HepG2 (cell line): ENCODE measurements at regions not wholly inside any gene's neighbourhood (a gene's known extent, or its start where the extent isn't known, plus 50 kb on each side); places are given as distances from the start of the nearest gene placed in this dataset.

Source experiments
- ATAC-seq: fragments of 200-7000 bp; cut with Tn5 transposase; 3 replicates; pipeline ENCODE4 v1.9.1; 2020; ENCODE audit warnings: mild to moderate bottlenecking, moderate library complexity
- BruUV-seq: library from RNA; stranded (reverse); fragments of 400-500 nt; replicated peaks from 2 replicates; lab custom pipeline; 2021; lab: Mats Ljungman, UMichigan
- CTCF ChIA-PET: fragments of 300-600 bp; formaldehyde crosslinking; extraction: SDS; loops from one replicate; lab custom pipeline; 2021; ENCODE audit warnings: low total read pairs, inconsistent platforms, low intra/inter-chr PET ratio; lab: Yijun Ruan, JAX
- POLR2A ChIA-PET: fragments of 350-600 bp; sonication (Branson Sonifier 250); formaldehyde crosslinking; loops from one replicate; lab custom pipeline; 2020; ENCODE audit warnings: antibody characterized with exemption, inconsistent platforms; lab: Yijun Ruan, JAX
- DNase-seq: peaks from one replicate; pipeline ENCODE4 v3.0.0-alpha.2; 2015; ENCODE audit warnings: low spot score
- FAIRE-seq: peaks from 3 replicates; lab custom pipeline; 2011; peaks lifted over from hg19 to GRCh38; lab: Jason Lieb, UNC
- H2AFZ ChIP-seq: one replicate; pipeline ENCODE4 v1.6.1; 2011; ENCODE audit warnings: low read length, inconsistent platforms
- H3K27ac ChIP-seq: fragments of 300-600 bp; 3 replicates; pipeline ENCODE4 v1.8.0; 2011; ENCODE audit warnings: mixed run types, mild to moderate bottlenecking, mixed read lengths, low read length, inconsistent platforms; ENCODE audit not compliant: insufficient read depth; ENCODE audit errors: extremely low read length
- H3K27me3 ChIP-seq, 2 experiments: fragments of 200-600 bp in 1 of 2; 2 replicates in 1 of 2; 3 replicates in 1 of 2; pipeline versions ENCODE4 v1.6.0 to v1.8.0; 2011; ENCODE audit warnings: low read length in 2 of 2, mild to moderate bottlenecking in 2 of 2, moderate library complexity in 2 of 2, inconsistent platforms in 1 of 2; ENCODE audit not compliant: insufficient read depth in 2 of 2, control insufficient read depth in 1 of 2
- H3K36me3 ChIP-seq, 2 experiments: fragments of 200-600 bp in 1 of 2; replicated peaks in 1 of 2; 2 replicates in 1 of 2; 3 replicates in 1 of 2; pipeline versions ENCODE4 v1.5.1 to v1.8.0; 2011; ENCODE audit warnings: low read length in 2 of 2, inconsistent platforms in 1 of 2; ENCODE audit not compliant: insufficient read depth in 2 of 2, control insufficient read depth in 1 of 2
- H3K4me1 ChIP-seq: 2 replicates; pipeline ENCODE4 v1.5.1; 2012; ENCODE audit warnings: low read length, inconsistent platforms; ENCODE audit not compliant: insufficient read depth
- H3K4me2 ChIP-seq: 2 replicates; pipeline ENCODE4 v1.6.0; 2011; ENCODE audit warnings: low read depth, low read length, inconsistent platforms
- H3K4me3 ChIP-seq, 3 experiments: fragments of 200-600 bp in 1 of 3; sonication (generic), shearing (Covaris generic) in 1 of 3; replicated peaks in 1 of 3; 2 replicates each; pipeline ENCODE4 v1.5.1; 2011 to 2016; ENCODE audit warnings: low read length in 3 of 3, inconsistent platforms in 2 of 3, low read depth in 2 of 3, mild to moderate bottlenecking in 2 of 3, control low read depth in 1 of 3, mixed read lengths in 1 of 3; ENCODE audit not compliant: insufficient read depth in 1 of 3
- H3K79me2 ChIP-seq: one replicate; pipeline ENCODE4 v1.6.1; 2011; ENCODE audit warnings: low read length, inconsistent platforms; ENCODE audit not compliant: insufficient read depth
- H3K9ac ChIP-seq: 2 replicates; pipeline ENCODE4 v1.6.0; 2011; ENCODE audit warnings: mild to moderate bottlenecking, low read depth, low read length, inconsistent platforms; ENCODE audit not compliant: insufficient read depth
- H3K9me3 ChIP-seq: 2 replicates; pipeline ENCODE4 v1.5.1; 2012; ENCODE audit warnings: mild to moderate bottlenecking, low read length
- H4K20me1 ChIP-seq: 2 replicates; pipeline ENCODE4 v1.6.0; 2011; ENCODE audit warnings: inconsistent platforms, mild to moderate bottlenecking, low read length, moderate library complexity; ENCODE audit not compliant: insufficient read depth
- CSRNP2 ChIP-seq: sonication (generic); formaldehyde crosslinking; conservative IDR thresholded peaks from 2 replicates; pipeline ENCODE4 v1.8.0; 2022; ENCODE audit warnings: low read depth, missing genetic modification reagents
- CTCF ChIP-seq: sonication (generic); formaldehyde crosslinking; IDR thresholded peaks from 2 replicates; pipeline ENCODE4 v1.5.0; 2020; ENCODE audit warnings: mild to moderate bottlenecking, missing genetic modification reagents, moderate library complexity
- JARID2 ChIP-seq: sonication (generic); formaldehyde crosslinking; IDR thresholded peaks from 2 replicates; pipeline ENCODE4 v1.8.1; 2023; ENCODE audit warnings: missing genetic modification reagents, inconsistent platforms; ENCODE audit not compliant: insufficient replicate concordance
- RARA ChIP-seq: IDR thresholded peaks from 2 replicates; pipeline ENCODE4 v1.6.1; 2016; ENCODE audit warnings: missing genetic modification reagents, missing compliant biosample characterization
- TBX2 ChIP-seq: sonication (generic); formaldehyde crosslinking; IDR thresholded peaks from 2 replicates; pipeline ENCODE4 v1.5.0; 2020; ENCODE audit warnings: missing genetic modification reagents, mild to moderate bottlenecking, borderline replicate concordance
- ZNF232 ChIP-seq: sonication (generic); formaldehyde crosslinking; IDR thresholded peaks from 2 replicates; pipeline ENCODE4 v1.4.0; 2020; ENCODE audit warnings: missing genetic modification reagents, borderline replicate concordance
- ZNF296 ChIP-seq: sonication (generic); formaldehyde crosslinking; conservative IDR thresholded peaks from 2 replicates; pipeline ENCODE4 v1.5.0; 2020; ENCODE audit warnings: mild to moderate bottlenecking, missing genetic modification reagents
- ZNF501 ChIP-seq: sonication (generic); formaldehyde crosslinking; IDR thresholded peaks from 2 replicates; pipeline ENCODE4 v1.5.1; 2020; ENCODE audit warnings: mild to moderate bottlenecking, moderate library complexity, missing genetic modification reagents
- WGBS: methylation state at CpG from one replicate; pipeline ENCODE4 v1.1.6; 2017; ENCODE audit warnings: low lambda C conversion rate; 5-methylcytosine and 5-hydroxymethylcytosine counted together
- in situ Hi-C: cut with HindIII; loops from 2 replicates; pipeline ENCODE4 v1.10.0; 2017; ENCODE audit warnings: low pct_unique_long_range_greater_than_20kb; ENCODE audit not compliant: extremely low pct_ligation_motif_present
- intact Hi-C: fragments of 100-400 bp; cut with micrococcal nuclease; formaldehyde crosslinking; loops from one replicate; pipeline ENCODE4 v1.10.0; 2022; ENCODE audit not compliant: unreplicated experiment
- TF ChIP-seq, protein P1 (sequence below): sonication (generic); formaldehyde crosslinking; IDR thresholded peaks from 2 replicates; pipeline ENCODE4 v1.4.0; 2020; ENCODE audit warnings: missing genetic modification reagents, borderline replicate concordance

- Histone ChIP-seq H3K4me1 (no peaks in the 10 kb centered on the region), H3K4me2 (no peak overlapping the region), H3K9me3 (peaks cover 77% of the 10 kb centered on the region), H3K27me3 (no peaks in the 10 kb centered on the region), H2AFZ (no peak overlapping the region), H3K9ac (no peak overlapping the region), H3K79me2 (no peaks in the 10 kb centered on the region), H3K27ac (no peak overlapping the region), H3K36me3 (no peaks in the 10 kb centered on the region), H3K4me3 (no peak overlapping the region), H4K20me1 (no peaks in the 10 kb centered on the region)
- TF ChIP-seq RARA (CRISPR knock-in tag), result no peak
- ChIA-PET POLR2A (no interaction called here), CTCF (no interaction called here)
- WGBS, result 2% methylated on average over 1 of the region's 1 CpG
- in situ Hi-C loops (no loop called here), intact Hi-C loops (no loop called here)
- DNase-seq (no peak), FAIRE-seq (no peak), ATAC-seq (no peak)
- BruUV-seq, result no TSS peak
Measured at GRCh38 chr21:19031953-19032352, 628.4 kb upstream of the TMPRSS15 start.

DNA sequence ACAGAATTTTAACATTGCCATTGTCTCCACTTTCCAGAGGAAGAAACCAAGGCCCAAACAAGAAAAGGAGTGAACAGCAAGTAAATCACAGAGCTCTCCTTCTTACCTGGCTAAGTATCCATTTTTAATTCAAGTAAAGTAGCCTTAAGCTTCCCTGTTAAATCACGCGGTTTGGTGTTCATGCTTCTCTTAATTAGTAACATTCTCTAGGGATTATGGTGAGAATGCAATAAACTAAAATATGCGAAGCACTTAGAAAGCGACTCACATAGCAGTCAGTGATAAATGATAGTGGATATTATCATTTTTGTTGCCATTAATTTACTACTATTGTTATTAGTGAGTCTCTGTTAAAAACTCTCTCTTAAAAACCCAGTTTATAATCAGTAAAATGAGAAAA is 630.5 kb upstream of the TMPRSS15 start:
- no peaks in the 10 kb centered on the region for H3K36me3 ChIP-seq
- in situ Hi-C loops, result no loop called here
- peaks cover 76% of the 10 kb centered on the region for H3K9me3 ChIP-seq
- no peak for TF ChIP-seq ZNF232 (CRISPR knock-in tag)
- no peak for TF ChIP-seq ZNF296 (CRISPR knock-in tag)
- TF ChIP-seq, protein P1, sequence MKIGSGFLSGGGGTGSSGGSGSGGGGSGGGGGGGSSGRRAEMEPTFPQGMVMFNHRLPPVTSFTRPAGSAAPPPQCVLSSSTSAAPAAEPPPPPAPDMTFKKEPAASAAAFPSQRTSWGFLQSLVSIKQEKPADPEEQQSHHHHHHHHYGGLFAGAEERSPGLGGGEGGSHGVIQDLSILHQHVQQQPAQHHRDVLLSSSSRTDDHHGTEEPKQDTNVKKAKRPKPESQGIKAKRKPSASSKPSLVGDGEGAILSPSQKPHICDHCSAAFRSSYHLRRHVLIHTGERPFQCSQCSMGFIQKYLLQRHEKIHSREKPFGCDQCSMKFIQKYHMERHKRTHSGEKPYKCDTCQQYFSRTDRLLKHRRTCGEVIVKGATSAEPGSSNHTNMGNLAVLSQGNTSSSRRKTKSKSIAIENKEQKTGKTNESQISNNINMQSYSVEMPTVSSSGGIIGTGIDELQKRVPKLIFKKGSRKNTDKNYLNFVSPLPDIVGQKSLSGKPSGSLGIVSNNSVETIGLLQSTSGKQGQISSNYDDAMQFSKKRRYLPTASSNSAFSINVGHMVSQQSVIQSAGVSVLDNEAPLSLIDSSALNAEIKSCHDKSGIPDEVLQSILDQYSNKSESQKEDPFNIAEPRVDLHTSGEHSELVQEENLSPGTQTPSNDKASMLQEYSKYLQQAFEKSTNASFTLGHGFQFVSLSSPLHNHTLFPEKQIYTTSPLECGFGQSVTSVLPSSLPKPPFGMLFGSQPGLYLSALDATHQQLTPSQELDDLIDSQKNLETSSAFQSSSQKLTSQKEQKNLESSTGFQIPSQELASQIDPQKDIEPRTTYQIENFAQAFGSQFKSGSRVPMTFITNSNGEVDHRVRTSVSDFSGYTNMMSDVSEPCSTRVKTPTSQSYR, result no peak
- no peak for TF ChIP-seq ZNF501
- TF ChIP-seq CSRNP2 (CRISPR knock-in tag), result no peak
- TF ChIP-seq TBX2 (CRISPR knock-in tag), result no peak
- no peak for TF ChIP-seq CTCF
- no peak for TF ChIP-seq JARID2
- TF ChIP-seq, all 625 proteins: peak for 0
- H3K79me2 ChIP-seq, result no peaks in the 10 kb centered on the region
- H4K20me1 ChIP-seq, result no peaks in the 10 kb centered on the region
- no peak for DNase-seq
- FAIRE-seq, result no peak
- no peak overlapping the region for H2AFZ ChIP-seq
- no peaks in the 10 kb centered on the region for H3K4me1 ChIP-seq
- no peak overlapping the region for H3K9ac ChIP-seq
- no peaks in the 10 kb centered on the region for H3K27me3 ChIP-seq
- H3K4me2 ChIP-seq, result no peak overlapping the region
- H3K27ac ChIP-seq, result no peak overlapping the region
- POLR2A ChIA-PET, result no interaction called here
- H3K4me3 ChIP-seq, result no peak overlapping the region
- intact Hi-C loops, result no loop called here
- CTCF ChIA-PET, result no interaction called here
- no TSS peak for BruUV-seq
- 7% methylated on average over 4 of the region's 4 CpGs for WGBS
- ATAC-seq, result no peak
